B cell (primary cell): ENCODE measurements at regions not wholly inside any gene's neighbourhood (a gene's known extent, or its start where the extent isn't known, plus 50 kb on each side); places are given as distances from the start of the nearest gene placed in this dataset.

Experiments used
- EZH2 ChIP-seq: IDR thresholded peaks from 2 replicates; pipeline ENCODE4 v1.6.1; 2012; ENCODE audit warnings: borderline replicate concordance, low read depth, mild to moderate bottlenecking, moderate library complexity, low read length; ENCODE audit not compliant: insufficient read depth, poor library complexity, severe bottlenecking
- TF ChIP-seq, protein P1 (sequence below): fragments of 200-600 bp; IDR thresholded peaks from one replicate; pipeline ENCODE4 v1.8.0; 2022; ENCODE audit warnings: antibody characterized with exemption, mild to moderate bottlenecking

GRCh38 chr1:185406006-185406690 is 89.1 kb upstream of the IVNS1ABP start:
- TF ChIP-seq, protein P1, sequence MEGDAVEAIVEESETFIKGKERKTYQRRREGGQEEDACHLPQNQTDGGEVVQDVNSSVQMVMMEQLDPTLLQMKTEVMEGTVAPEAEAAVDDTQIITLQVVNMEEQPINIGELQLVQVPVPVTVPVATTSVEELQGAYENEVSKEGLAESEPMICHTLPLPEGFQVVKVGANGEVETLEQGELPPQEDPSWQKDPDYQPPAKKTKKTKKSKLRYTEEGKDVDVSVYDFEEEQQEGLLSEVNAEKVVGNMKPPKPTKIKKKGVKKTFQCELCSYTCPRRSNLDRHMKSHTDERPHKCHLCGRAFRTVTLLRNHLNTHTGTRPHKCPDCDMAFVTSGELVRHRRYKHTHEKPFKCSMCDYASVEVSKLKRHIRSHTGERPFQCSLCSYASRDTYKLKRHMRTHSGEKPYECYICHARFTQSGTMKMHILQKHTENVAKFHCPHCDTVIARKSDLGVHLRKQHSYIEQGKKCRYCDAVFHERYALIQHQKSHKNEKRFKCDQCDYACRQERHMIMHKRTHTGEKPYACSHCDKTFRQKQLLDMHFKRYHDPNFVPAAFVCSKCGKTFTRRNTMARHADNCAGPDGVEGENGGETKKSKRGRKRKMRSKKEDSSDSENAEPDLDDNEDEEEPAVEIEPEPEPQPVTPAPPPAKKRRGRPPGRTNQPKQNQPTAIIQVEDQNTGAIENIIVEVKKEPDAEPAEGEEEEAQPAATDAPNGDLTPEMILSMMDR = no peak
- TF ChIP-seq EZH2 = no peak
